ENCODE measurements at regions not wholly inside any gene's neighbourhood (a gene's known extent, or its start where the extent isn't known, plus 50 kb on each side); places are given as distances from the start of the nearest gene placed in this dataset.

DNA sequence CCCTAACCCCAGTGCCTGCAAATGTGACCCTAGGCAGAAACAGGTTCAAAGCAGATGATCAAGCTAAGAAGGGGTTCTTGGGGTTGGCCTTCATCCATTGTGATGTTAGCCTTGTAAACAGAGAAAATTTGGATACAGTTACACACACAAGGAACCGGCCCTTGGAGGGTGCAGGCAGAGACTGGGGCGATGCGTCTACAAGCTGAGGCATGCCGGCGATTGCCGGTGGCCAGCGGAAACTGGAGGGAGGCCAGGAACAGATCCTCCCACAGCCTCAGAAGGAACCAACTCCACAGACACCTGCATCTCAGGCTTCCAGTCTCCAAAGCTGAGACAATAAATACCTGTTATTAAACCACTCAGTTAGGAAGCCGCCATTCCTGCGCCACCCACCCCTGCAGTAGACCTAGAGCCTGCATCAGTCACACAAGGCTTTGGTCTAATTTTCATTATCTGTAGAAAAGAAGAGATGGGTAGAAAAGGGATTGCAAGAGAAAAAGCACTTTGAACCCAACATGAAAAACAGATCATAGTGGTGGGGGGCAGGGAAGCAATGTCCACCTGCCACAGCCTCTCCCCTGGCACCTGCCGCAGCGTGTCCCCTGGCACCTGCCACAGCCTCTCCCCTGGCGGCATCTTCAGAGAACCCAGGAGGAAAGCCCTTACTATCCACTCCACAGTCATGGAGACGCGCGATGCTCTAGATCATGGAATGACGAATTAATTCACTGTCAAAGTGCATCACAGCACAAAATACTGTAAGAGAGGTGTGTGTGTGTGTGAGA, 119.7 kb upstream of the SOX1 start:
- whole genome bisulfite sequencing, 2 donors: 84 to 90% methylated on average over 16 of the region's 16 CpGs
- Histone ChIP-seq H3K27me3 (ENCODE audit: control insufficient read depth in 1 of 2, insufficient read depth in 2 of 2, low read length in 1 of 2) (no peaks in the 10 kb centered on the region), H3K4me3 (ENCODE audit: low read length in 2 of 2) (no peak overlapping the region), H3K27ac (ENCODE audit: low read depth in 1 of 2, low read length in 2 of 2) (no peak overlapping the region), H3K9me3 (ENCODE audit: control insufficient read depth, low read length) (peaks cover 7% of the 10 kb centered on the region), H3K4me1 (ENCODE audit: control insufficient read depth in 1 of 2, insufficient read depth in 2 of 2, low read length in 2 of 2) (no peaks in the 10 kb centered on the region), H3K36me3 (ENCODE audit: control insufficient read depth in 1 of 2, insufficient read depth in 2 of 2, low read length in 1 of 2) (no peaks in the 10 kb centered on the region)
- no peak for DNase-seq
- ATAC-seq (ENCODE audit: low FRiP score): no peak
- intact Hi-C loops (cut with DNase I): no loop called here

DNA sequence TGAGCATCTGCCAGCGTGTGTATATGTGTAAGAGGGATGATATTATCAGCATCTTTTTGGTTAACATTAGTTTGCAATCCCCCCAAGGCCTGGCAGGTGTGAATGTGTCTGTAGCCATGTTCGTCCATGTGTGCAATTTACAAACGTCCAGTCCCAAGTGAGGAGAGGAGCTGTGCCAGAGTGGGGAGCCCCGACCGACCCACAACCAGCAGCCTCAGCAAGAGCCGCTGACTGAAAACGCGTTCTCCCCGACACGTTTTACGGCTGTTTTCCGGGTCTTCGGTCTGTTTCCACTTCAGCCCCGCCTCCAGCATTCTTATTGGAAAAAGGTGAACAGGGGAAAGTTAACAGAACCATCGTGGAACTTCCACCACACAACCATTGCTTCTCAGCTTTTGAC, 119.1 kb upstream of the SOX1 start:
- no peak for ATAC-seq (ENCODE audit: low FRiP score)
- intact Hi-C loops (cut with DNase I): no loop called here

DNA sequence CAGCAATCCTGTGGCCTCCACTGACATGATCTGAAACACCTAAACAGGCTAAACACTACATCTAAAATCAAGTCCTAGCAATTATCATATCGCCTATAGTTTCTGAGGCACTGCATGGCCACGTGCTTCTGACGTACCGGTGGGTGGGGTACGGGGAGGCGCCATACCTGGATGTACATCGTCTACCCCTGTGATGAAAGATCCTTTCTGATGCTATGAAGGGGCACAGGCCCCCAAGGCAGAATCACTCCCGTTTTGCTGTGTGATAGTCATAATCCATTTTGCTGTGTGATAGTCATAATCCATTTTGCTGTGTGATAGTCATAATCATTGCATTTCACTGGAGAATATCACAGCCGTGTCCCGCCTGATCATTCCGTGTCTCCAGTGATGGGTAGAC, 118.7 kb upstream of the SOX1 start:
- no peak overlapping the region for H3K27ac ChIP-seq (ENCODE audit: low read depth in 1 of 2, low read length in 2 of 2)
- H3K4me3 ChIP-seq (ENCODE audit: low read length in 2 of 2): no peak overlapping the region
- H3K4me1 ChIP-seq (ENCODE audit: control insufficient read depth in 1 of 2, insufficient read depth in 2 of 2, low read length in 2 of 2): no peaks in the 10 kb centered on the region
- DNase-seq (no peak), ATAC-seq (ENCODE audit: low FRiP score) (no peak)
- 90 to 92% methylated on average over 11 of the region's 11 CpGs for WGBS, 2 donors
- no peaks in the 10 kb centered on the region for H3K27me3 ChIP-seq (ENCODE audit: control insufficient read depth in 1 of 2, insufficient read depth in 2 of 2, low read length in 1 of 2)
- intact Hi-C loops (cut with DNase I): no loop called here
- no peaks in the 10 kb centered on the region for H3K36me3 ChIP-seq (ENCODE audit: control insufficient read depth in 1 of 2, insufficient read depth in 2 of 2, low read length in 1 of 2)
- H3K9me3 ChIP-seq (ENCODE audit: control insufficient read depth, low read length): peaks cover 7% of the 10 kb centered on the region

More for the DNA sequence above, 119.1 kb upstream of the SOX1 start:
- no peaks in the 10 kb centered on the region for H3K36me3 ChIP-seq (ENCODE audit: control insufficient read depth in 1 of 2, insufficient read depth in 2 of 2, low read length in 1 of 2)
- no peaks in the 10 kb centered on the region for H3K27me3 ChIP-seq (ENCODE audit: control insufficient read depth in 1 of 2, insufficient read depth in 2 of 2, low read length in 1 of 2)
- H3K4me3 ChIP-seq (ENCODE audit: low read length in 2 of 2): no peak overlapping the region
- WGBS, 2 donors: 71 to 73% methylated on average over 15 of the region's 15 CpGs
- H3K9me3 ChIP-seq (ENCODE audit: control insufficient read depth, low read length): peaks cover 7% of the 10 kb centered on the region
- no peak overlapping the region for H3K27ac ChIP-seq (ENCODE audit: low read depth in 1 of 2, low read length in 2 of 2)
- DNase-seq: no peak
- no peaks in the 10 kb centered on the region for H3K4me1 ChIP-seq (ENCODE audit: control insufficient read depth in 1 of 2, insufficient read depth in 2 of 2, low read length in 2 of 2)

DNA sequence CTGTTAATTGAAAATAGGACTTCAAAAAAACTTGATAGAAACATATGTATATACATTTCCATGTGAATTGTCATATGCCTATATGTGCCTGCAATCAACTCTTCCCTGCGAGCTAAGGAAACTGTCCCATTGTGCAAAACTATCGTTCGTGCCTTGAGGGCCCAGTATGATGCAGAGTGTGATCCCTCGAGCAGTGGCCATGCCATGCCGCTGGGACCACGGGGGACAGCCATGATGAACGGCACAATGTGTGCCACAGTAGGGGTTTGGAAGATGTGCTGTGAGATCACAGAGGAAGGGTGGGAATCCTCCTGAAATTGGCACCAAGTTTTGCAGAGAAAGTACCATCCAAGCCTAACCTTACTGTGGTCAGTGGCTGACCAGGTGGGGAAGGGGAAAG, 118.1 kb upstream of the SOX1 start:
- Histone ChIP-seq H3K4me3 (ENCODE audit: low read length in 2 of 2) (no peak overlapping the region), H3K4me1 (ENCODE audit: control insufficient read depth in 1 of 2, insufficient read depth in 2 of 2, low read length in 2 of 2) (no peaks in the 10 kb centered on the region), H3K27ac (ENCODE audit: low read depth in 1 of 2, low read length in 2 of 2) (no peak overlapping the region), H3K27me3 (ENCODE audit: control insufficient read depth in 1 of 2, insufficient read depth in 2 of 2, low read length in 1 of 2) (no peaks in the 10 kb centered on the region), H3K36me3 (ENCODE audit: control insufficient read depth in 1 of 2, insufficient read depth in 2 of 2, low read length in 1 of 2) (no peaks in the 10 kb centered on the region), H3K9me3 (ENCODE audit: control insufficient read depth, low read length) (peaks cover 7% of the 10 kb centered on the region)
- intact Hi-C loops (cut with DNase I): no loop called here
- DNase-seq: no peak
- no peak for ATAC-seq (ENCODE audit: low FRiP score)
- WGBS, 2 donors: 90 to 94% methylated on average over 7 of the region's 7 CpGs

DNA sequence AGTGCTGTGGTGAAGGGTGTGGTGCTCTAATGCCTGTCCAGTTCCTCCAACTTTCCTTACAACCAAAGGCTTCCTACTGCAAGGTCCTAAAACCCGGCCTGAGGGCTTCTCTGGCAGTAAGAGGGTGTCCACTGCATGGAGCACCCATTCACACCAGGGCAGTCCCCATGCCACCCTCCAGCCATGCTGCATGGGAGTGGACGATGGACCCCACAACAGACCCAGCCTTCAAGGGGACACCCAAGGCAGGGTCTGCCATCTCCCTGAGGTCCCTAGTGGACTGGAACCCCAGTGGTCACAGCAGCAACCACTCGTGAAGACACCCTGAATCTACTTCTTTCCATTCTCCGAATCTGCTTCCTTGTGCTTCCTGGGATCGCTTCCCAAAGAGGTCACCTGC, 117.6 kb upstream of the SOX1 start:
- 86 to 87% methylated on average over 5 of the region's 5 CpGs for WGBS, 2 donors
- intact Hi-C loops (cut with DNase I): no loop called here
- Histone ChIP-seq H3K4me1 (ENCODE audit: control insufficient read depth in 1 of 2, insufficient read depth in 2 of 2, low read length in 2 of 2) (no peaks in the 10 kb centered on the region), H3K4me3 (ENCODE audit: low read length in 2 of 2) (no peak overlapping the region), H3K9me3 (ENCODE audit: control insufficient read depth, low read length) (peaks cover 7% of the 10 kb centered on the region), H3K36me3 (ENCODE audit: control insufficient read depth in 1 of 2, insufficient read depth in 2 of 2, low read length in 1 of 2) (no peaks in the 10 kb centered on the region), H3K27me3 (ENCODE audit: control insufficient read depth in 1 of 2, insufficient read depth in 2 of 2, low read length in 1 of 2) (no peaks in the 10 kb centered on the region), H3K27ac (ENCODE audit: low read depth in 1 of 2, low read length in 2 of 2) (no peak overlapping the region)
- ATAC-seq (ENCODE audit: low FRiP score): no peak
- no peak for DNase-seq

DNA sequence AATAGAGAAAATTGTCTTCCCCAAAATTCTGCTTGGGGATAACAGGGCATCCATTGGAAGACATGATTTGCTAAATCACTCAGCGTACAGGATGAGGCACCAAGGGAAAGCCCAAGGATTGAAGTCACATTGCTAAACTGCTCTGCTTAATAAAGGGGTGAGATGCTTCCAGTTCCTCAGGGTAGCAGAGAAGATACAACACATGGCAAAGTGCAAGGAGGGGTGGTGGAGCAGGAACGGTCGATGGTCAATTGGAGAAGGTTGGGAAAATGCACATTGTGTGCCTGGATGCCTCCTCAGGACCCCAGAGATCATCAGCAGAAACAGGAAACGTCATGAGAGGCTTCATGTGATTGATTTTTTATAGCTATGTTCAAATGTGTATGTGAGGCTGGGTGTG, 116.3 kb upstream of the SOX1 start:
- Histone ChIP-seq H3K4me3 (ENCODE audit: low read length in 2 of 2) (no peak overlapping the region), H3K36me3 (ENCODE audit: control insufficient read depth in 1 of 2, insufficient read depth in 2 of 2, low read length in 1 of 2) (no peaks in the 10 kb centered on the region), H3K4me1 (ENCODE audit: control insufficient read depth in 1 of 2, insufficient read depth in 2 of 2, low read length in 2 of 2) (no peaks in the 10 kb centered on the region), H3K9me3 (ENCODE audit: control insufficient read depth, low read length) (peaks cover 7% of the 10 kb centered on the region), H3K27ac (ENCODE audit: low read depth in 1 of 2, low read length in 2 of 2) (no peak overlapping the region), H3K27me3 (ENCODE audit: control insufficient read depth in 1 of 2, insufficient read depth in 2 of 2, low read length in 1 of 2) (no peaks in the 10 kb centered on the region)
- ATAC-seq (ENCODE audit: low FRiP score) (no peak), DNase-seq (no peak)
- WGBS, 2 donors: 74% methylated on average over 4 of the region's 4 CpGs
- intact Hi-C loops (cut with DNase I): no loop called here

DNA sequence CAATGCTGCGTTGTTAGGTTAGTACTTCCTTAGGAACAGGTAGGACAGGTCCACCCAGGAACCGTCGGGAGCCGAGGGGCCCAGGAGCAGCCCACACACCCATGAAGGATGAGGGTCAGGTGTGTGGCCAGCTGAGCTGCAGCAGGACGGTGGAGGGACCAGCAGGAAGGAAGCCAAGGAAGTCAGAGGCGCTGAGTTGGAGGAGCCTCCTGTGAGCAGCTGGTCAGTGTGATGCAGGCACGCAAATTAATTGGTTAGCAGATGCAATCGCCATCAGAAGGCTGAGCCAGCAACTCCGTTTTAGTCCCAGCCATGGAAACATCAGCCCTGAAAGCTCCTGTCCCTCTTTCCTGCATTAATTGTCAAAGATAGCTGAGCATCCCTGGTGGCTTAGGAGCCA, 114.9 kb upstream of the SOX1 start:
- Histone ChIP-seq H3K9me3 (ENCODE audit: control insufficient read depth, low read length) (peaks cover 7% of the 10 kb centered on the region), H3K27ac (ENCODE audit: low read depth in 1 of 2, low read length in 2 of 2) (no peak overlapping the region), H3K4me1 (ENCODE audit: control insufficient read depth in 1 of 2, insufficient read depth in 2 of 2, low read length in 2 of 2) (no peaks in the 10 kb centered on the region), H3K4me3 (ENCODE audit: low read length in 2 of 2) (no peak overlapping the region), H3K27me3 (ENCODE audit: control insufficient read depth in 1 of 2, insufficient read depth in 2 of 2, low read length in 1 of 2) (no peaks in the 10 kb centered on the region), H3K36me3 (ENCODE audit: control insufficient read depth in 1 of 2, insufficient read depth in 2 of 2, low read length in 1 of 2) (no peaks in the 10 kb centered on the region)
- 83 to 86% methylated on average over 9 of the region's 9 CpGs for WGBS, 2 donors
- ATAC-seq (ENCODE audit: low FRiP score) (no peak), DNase-seq (no peak)
- intact Hi-C loops (cut with DNase I): no loop called here

DNA sequence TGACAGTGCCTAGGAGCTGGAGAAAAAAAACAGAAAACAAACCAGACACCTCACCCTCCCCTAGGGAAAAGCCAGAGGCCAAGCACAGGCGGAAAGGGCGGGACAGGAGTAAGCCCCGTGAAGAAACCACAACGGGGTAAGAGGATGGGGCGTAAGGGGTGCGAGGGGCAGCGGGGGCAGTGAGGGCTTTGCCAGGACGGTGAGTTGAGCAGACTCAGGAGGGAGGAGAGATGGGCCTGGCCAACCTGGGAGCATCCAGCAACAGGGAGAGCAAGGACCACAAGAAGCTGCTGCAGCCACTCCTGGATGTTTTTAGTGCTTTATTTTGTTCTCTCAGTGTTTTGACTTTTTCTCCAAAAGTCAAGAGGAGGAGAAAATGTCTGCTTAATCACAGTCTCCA, 114.1 kb upstream of the SOX1 start:
- WGBS, 2 donors: 66 to 70% methylated on average over 8 of the region's 8 CpGs
- Histone ChIP-seq H3K27ac (ENCODE audit: low read depth in 1 of 2, low read length in 2 of 2) (no peak overlapping the region), H3K4me1 (ENCODE audit: control insufficient read depth in 1 of 2, insufficient read depth in 2 of 2, low read length in 2 of 2) (no peaks in the 10 kb centered on the region), H3K9me3 (ENCODE audit: control insufficient read depth, low read length) (peaks cover 7% of the 10 kb centered on the region), H3K36me3 (ENCODE audit: control insufficient read depth in 1 of 2, insufficient read depth in 2 of 2, low read length in 1 of 2) (no peaks in the 10 kb centered on the region), H3K27me3 (ENCODE audit: control insufficient read depth in 1 of 2, insufficient read depth in 2 of 2, low read length in 1 of 2) (no peaks in the 10 kb centered on the region), H3K4me3 (ENCODE audit: low read length in 2 of 2) (no peak overlapping the region)
- ATAC-seq (ENCODE audit: low FRiP score) (no peak), DNase-seq (no peak)
- intact Hi-C loops (cut with DNase I): no loop called here

DNA sequence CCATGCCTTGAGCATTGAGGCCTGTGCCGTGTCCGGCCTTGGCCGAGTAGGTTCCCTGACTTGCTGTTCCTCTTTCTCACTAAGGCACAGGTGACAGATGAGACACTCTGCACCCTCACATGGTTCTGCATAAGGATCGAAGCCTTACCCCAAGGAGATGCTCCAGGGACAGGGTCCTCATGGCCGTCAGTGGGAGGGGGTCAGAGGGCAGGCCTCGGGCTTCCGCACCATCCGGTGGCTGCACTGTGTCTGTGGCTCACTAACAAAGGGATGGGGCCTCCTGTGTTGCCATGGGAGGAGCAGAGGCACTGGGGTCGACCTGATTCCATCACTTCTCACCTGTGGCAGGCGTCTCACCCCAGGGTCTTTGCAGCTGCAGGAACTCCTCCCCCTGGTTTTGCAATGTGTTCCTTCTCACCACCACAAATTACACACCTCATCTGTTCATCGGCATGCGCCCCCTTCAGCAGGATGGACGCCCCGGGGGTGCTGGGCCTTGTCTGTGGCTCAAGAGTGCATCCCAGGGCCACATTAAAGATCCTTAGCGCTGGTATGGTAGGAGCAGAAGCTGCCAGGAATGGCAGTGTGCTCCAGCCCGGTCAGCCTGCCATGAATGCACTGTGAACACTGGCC, 113.3 kb upstream of the SOX1 start:
- DNase-seq: no peak

More for the DNA sequence above, 113.3 kb upstream of the SOX1 start:
- H3K27ac ChIP-seq (ENCODE audit: low read depth in 1 of 2, low read length in 2 of 2): no peak overlapping the region
- H3K36me3 ChIP-seq (ENCODE audit: control insufficient read depth in 1 of 2, insufficient read depth in 2 of 2, low read length in 1 of 2): no peaks in the 10 kb centered on the region
- no peak for ATAC-seq (ENCODE audit: low FRiP score)
- no peaks in the 10 kb centered on the region for H3K4me1 ChIP-seq (ENCODE audit: control insufficient read depth in 1 of 2, insufficient read depth in 2 of 2, low read length in 2 of 2)
- H3K27me3 ChIP-seq (ENCODE audit: control insufficient read depth in 1 of 2, insufficient read depth in 2 of 2, low read length in 1 of 2): no peaks in the 10 kb centered on the region
- H3K9me3 ChIP-seq (ENCODE audit: control insufficient read depth, low read length): peaks cover 7% of the 10 kb centered on the region
- H3K4me3 ChIP-seq (ENCODE audit: low read length in 2 of 2): no peak overlapping the region
- WGBS, 2 donors: 83 to 84% methylated on average over 16 of the region's 16 CpGs
- intact Hi-C loops (cut with DNase I): no loop called here

Measured in aorta (tissue), 5 donors.